ENCODE measurements at regions not wholly inside any gene's neighbourhood (a gene's known extent, or its start where the extent isn't known, plus 50 kb on each side); places are given as distances from the start of the nearest gene placed in this dataset.

- Histone ChIP-seq H3K23me2 (ENCODE audit: low read depth, low read length) (no peaks in the 10 kb centered on the region), H3K4me1 (replicated peaks in 1 of 4; ENCODE audit: control insufficient read depth in 3 of 4, insufficient read depth in 4 of 4, low read length in 3 of 4) (no peaks in the 10 kb centered on the region)
Measured at GRCh38 chr11:71163371-71163770, 89.0 kb downstream of the SHANK2 start.

More at GRCh38 chr11:71163371-71163770, 89.0 kb downstream of the SHANK2 start:
- H3K18ac ChIP-seq (ENCODE audit: extremely low read depth, low read length), result no peak overlapping the region
- no peaks in the 10 kb centered on the region for H3K36me3 ChIP-seq (ENCODE audit: control insufficient read depth in 2 of 4, insufficient read depth in 4 of 4, low read length in 3 of 4)
- H3K56ac ChIP-seq (replicated peaks; ENCODE audit: insufficient read length, low read depth, low read length), result no peak overlapping the region
- no peak overlapping the region for H3K14ac ChIP-seq (ENCODE audit: insufficient read length)
- no peak overlapping the region for H3K23ac ChIP-seq (ENCODE audit: insufficient read length)
- no peak overlapping the region for H3K27ac ChIP-seq (ENCODE audit: low read depth, low read length)
- H2BK15ac ChIP-seq (ENCODE audit: low read length), result no peak overlapping the region
- H2BK120ac ChIP-seq (replicated peaks; ENCODE audit: low read depth, low read length), result no peak overlapping the region
- H3K4me2 ChIP-seq (ENCODE audit: insufficient read depth in 1 of 2, low read depth in 2 of 2, low read length in 2 of 2), result no peak overlapping the region
- FAIRE-seq (no peak), DNase-seq (ENCODE audit: low read depth in 1 of 2, low spot score in 2 of 2) (no peak)
- no peak overlapping the region for H3K9ac ChIP-seq (replicated peaks in 1 of 4; ENCODE audit: extremely low read depth in 1 of 4, low read depth in 3 of 4, low read length in 3 of 4)
- H4K8ac ChIP-seq (ENCODE audit: extremely low read depth, insufficient read depth, low read length), result no peak overlapping the region
- H2BK5ac ChIP-seq (ENCODE audit: low read depth, low read length), result no peak overlapping the region
- no peak overlapping the region for H2AK5ac ChIP-seq (ENCODE audit: low read depth, low read length)
- peaks cover 4% of the 10 kb centered on the region for H3K79me1 ChIP-seq (ENCODE audit: low read depth, low read length)
- H3K27me3 ChIP-seq (replicated peaks in 1 of 4; ENCODE audit: control insufficient read depth in 3 of 4, extremely low read depth in 1 of 4, insufficient read depth in 3 of 4, low read length in 3 of 4), result no peaks in the 10 kb centered on the region
- H4K5ac ChIP-seq (ENCODE audit: insufficient read length, low read depth, low read length), result no peak overlapping the region
- CTCF ChIA-PET (ENCODE audit: partially characterized antibody), result interaction anchor here (1.2 kb wide), 2 partner anchors 10 to 208 kb away, joined by 3 read pairs; no protein-coding TSS in a partner anchor
- H3K4ac ChIP-seq (replicated peaks; ENCODE audit: insufficient read length, low read depth, low read length), result no peak overlapping the region
- H3K9me3 ChIP-seq (ENCODE audit: insufficient read depth in 2 of 2, low read depth in 1 of 2, low read length in 1 of 2), result no peaks in the 10 kb centered on the region; a peak in 2 of 4 replicates
- H2BK12ac ChIP-seq (ENCODE audit: low read depth, low read length), result no peak overlapping the region
- 87% methylated on average over 3 of the region's 3 CpGs; no CpG with 5 or more reads in 1 of the 2 experiments for WGBS, 2 experiments (ENCODE audit: extremely low coverage in 1 of 2, insufficient coverage in 1 of 2, insufficient read length in 1 of 2, insufficient replicate concordance in 2 of 2, low coverage in 1 of 2, low lambda C conversion rate in 2 of 2, missing lambda C conversion rate in 1 of 2)
- no peak overlapping the region for H4K91ac ChIP-seq (replicated peaks; ENCODE audit: insufficient read length, low read length)
- peaks cover 0 to 23% of the 10 kb centered on the region in 2 experiments; a peak in 2 of 4 replicates for H3K79me2 ChIP-seq (ENCODE audit: control insufficient read depth in 1 of 2, insufficient read depth in 2 of 2, low read length in 2 of 2)
- H4K20me1 ChIP-seq (replicated peaks in 1 of 2; ENCODE audit: control insufficient read depth in 1 of 2, insufficient read depth in 2 of 2, low read length in 2 of 2), result no peaks in the 10 kb centered on the region
- TF ChIP-seq TEAD4 (IDR thresholded peaks at IDR 0.05; ENCODE audit: low read depth, low read length) (no peak), EP300 (IDR thresholded peaks at IDR 0.05; ENCODE audit: borderline replicate concordance in 1 of 2, low read depth in 2 of 2, low read length in 2 of 2) (no peak), CHD2 (IDR thresholded peaks at IDR 0.05; ENCODE audit: low read length) (no peak), CTBP2 (IDR thresholded peaks at IDR 0.05; ENCODE audit: borderline replicate concordance, insufficient read depth, insufficient read length, low read length) (no peak), ASH2L (IDR thresholded peaks at IDR 0.05; ENCODE audit: low read length) (no peak), CREB1 (IDR thresholded peaks at IDR 0.05) (no peak), SIX5 (IDR thresholded peaks at IDR 0.05; ENCODE audit: low read depth, low read length) (no peak), USF2 (IDR thresholded peaks at IDR 0.05; ENCODE audit: low read length) (no peak), E2F6 (IDR thresholded peaks at IDR 0.05) (no peak)
- no peak overlapping the region for H2BK20ac ChIP-seq (ENCODE audit: low read length)
- POLR2A ChIA-PET (ENCODE audit: partially characterized antibody), result interaction anchor here (0.7 kb wide), 1 partner anchor 90 kb away, joined by 3 read pairs; no protein-coding TSS in a partner anchor
- no peak overlapping the region for H2AFZ ChIP-seq (ENCODE audit: low read length)
- no peak overlapping the region for H3K4me3 ChIP-seq (ENCODE audit: extremely low read depth in 1 of 4, insufficient read depth in 2 of 4, low read depth in 3 of 4, low read length in 4 of 4)

Data from H1 (cell line).